PFSK-1 (cell line): ENCODE measurements at regions not wholly inside any gene's neighbourhood (a gene's known extent, or its start where the extent isn't known, plus 50 kb on each side); places are given as distances from the start of the nearest gene placed in this dataset.

Experiments
- FOXP2 ChIP-seq: optimal IDR thresholded peaks from 2 replicates; pipeline ENCODE3; 2011; ENCODE audit warnings: borderline replicate concordance, control low read depth, inconsistent platforms; ENCODE audit not compliant: insufficient read depth; ENCODE audit errors: extremely low read length, extremely low read depth
- POLR2AphosphoS5 ChIP-seq: IDR thresholded peaks from 2 replicates; pipeline ENCODE4 v1.6.1; 2012; ENCODE audit warnings: low read depth, mild to moderate bottlenecking, control low read depth, low read length, moderate library complexity
- SIN3A ChIP-seq: IDR thresholded peaks from 2 replicates; pipeline ENCODE4 v1.6.1; 2012; ENCODE audit warnings: mild to moderate bottlenecking, low read length, moderate library complexity, borderline replicate concordance; ENCODE audit not compliant: insufficient read depth
- TAF1 ChIP-seq: IDR thresholded peaks from 2 replicates; pipeline ENCODE4 v1.6.1; 2012; ENCODE audit warnings: low read length, control low read depth, borderline replicate concordance; ENCODE audit not compliant: insufficient read depth
- TF ChIP-seq, protein P1 (sequence below), 2 experiments: IDR thresholded peaks; 2 replicates each; pipeline versions ENCODE4 v1.6.1 to v1.8.0; 2011 to 2012; ENCODE audit warnings: low read depth in 2 of 2, low read length in 2 of 2, control low read depth in 1 of 2, inconsistent platforms in 1 of 2, mild to moderate bottlenecking in 1 of 2, moderate library complexity in 1 of 2; ENCODE audit not compliant: insufficient read depth in 1 of 2

DNA sequence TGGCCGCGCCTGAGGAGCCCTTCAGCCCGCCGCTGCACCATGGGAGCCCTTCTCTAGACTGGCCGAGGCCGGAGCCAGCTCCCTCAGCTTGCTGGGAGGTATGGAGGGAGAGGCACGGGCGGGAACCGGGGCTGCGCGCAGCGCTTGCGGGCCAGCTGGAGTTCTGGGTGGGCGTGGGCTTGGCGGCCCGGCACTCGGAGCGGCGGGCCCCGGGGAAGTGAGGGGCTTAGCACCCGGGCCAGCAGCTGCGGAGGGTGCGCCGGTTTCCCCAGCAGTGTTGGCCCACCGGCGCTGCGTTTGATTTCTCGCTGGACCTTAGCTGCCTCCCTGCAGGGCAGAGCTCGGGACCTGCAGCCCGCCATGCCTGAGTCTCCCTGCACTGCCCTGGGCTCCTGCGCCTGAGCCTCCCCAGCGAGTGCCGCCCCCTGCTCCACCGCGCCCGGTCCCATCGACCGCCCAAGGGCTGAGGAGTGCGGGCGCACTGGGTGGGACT lies 1890.0 kb upstream of the PCDH20 start:
- TF ChIP-seq FOXP2 (no peak), SIN3A (no peak)
- TF ChIP-seq, protein P1, sequence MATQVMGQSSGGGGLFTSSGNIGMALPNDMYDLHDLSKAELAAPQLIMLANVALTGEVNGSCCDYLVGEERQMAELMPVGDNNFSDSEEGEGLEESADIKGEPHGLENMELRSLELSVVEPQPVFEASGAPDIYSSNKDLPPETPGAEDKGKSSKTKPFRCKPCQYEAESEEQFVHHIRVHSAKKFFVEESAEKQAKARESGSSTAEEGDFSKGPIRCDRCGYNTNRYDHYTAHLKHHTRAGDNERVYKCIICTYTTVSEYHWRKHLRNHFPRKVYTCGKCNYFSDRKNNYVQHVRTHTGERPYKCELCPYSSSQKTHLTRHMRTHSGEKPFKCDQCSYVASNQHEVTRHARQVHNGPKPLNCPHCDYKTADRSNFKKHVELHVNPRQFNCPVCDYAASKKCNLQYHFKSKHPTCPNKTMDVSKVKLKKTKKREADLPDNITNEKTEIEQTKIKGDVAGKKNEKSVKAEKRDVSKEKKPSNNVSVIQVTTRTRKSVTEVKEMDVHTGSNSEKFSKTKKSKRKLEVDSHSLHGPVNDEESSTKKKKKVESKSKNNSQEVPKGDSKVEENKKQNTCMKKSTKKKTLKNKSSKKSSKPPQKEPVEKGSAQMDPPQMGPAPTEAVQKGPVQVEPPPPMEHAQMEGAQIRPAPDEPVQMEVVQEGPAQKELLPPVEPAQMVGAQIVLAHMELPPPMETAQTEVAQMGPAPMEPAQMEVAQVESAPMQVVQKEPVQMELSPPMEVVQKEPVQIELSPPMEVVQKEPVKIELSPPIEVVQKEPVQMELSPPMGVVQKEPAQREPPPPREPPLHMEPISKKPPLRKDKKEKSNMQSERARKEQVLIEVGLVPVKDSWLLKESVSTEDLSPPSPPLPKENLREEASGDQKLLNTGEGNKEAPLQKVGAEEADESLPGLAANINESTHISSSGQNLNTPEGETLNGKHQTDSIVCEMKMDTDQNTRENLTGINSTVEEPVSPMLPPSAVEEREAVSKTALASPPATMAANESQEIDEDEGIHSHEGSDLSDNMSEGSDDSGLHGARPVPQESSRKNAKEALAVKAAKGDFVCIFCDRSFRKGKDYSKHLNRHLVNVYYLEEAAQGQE (IDR thresholded peaks at IDR 0.05; ENCODE audit: insufficient read depth in 1 of 2, low read depth in 2 of 2, low read length in 2 of 2): no peak

DNA sequence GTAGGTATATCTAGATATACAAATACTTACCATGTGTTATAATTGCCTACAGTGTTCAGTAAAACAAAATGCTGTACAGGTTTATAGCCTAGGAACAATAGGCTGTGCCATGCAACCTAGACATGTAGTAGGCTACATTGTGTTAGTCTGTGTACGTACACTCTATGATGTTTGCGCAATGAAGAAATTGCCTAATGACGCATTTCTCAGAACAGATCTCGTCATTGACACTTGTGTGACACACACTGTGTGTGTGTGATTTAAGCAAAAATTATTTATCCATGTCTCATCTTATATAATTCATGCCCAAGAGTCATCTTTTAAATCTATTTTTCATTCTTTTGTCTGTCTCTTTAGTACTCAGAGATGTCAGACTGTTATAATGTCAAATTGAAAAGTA lies 1888.8 kb upstream of the PCDH20 start:
- TF ChIP-seq TAF1: no peak
- no peak for TF ChIP-seq POLR2AphosphoS5
- no peak for TF ChIP-seq SIN3A
- TF ChIP-seq, protein P1 (IDR thresholded peaks at IDR 0.05; ENCODE audit: insufficient read depth in 1 of 2, low read depth in 2 of 2, low read length in 2 of 2): no peak
- no peak for TF ChIP-seq FOXP2

DNA sequence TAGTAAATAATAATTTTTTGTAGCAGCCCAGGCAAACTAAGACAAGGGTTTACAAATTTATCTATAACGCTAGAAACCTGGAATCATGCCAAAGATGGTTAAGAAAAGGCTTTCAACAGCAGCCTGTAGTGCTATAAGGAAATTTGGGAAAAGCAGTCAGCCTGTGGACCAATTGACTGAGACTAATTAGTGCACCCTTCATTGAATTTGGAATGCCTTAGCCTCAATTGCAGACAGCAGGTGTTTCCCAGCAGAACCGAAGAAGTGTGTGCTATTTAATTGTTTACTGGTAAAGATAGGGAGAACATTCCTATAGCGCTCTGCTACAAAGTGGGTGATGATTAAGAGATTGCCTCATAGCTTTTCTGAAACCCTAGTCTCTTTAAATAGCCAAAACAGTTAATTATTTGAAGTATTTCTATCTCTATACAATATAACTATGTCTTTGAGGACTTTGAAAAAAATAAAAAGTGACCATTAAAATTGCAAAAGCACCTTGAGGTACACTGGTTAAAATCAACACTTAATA lies 1884.3 kb upstream of the PCDH20 start:
- TF ChIP-seq, protein P1 (IDR thresholded peaks at IDR 0.05; ENCODE audit: insufficient read depth in 1 of 2, low read depth in 2 of 2, low read length in 2 of 2): no peak
- TF ChIP-seq SIN3A (no peak), FOXP2 (no peak), POLR2AphosphoS5 (no peak)

DNA sequence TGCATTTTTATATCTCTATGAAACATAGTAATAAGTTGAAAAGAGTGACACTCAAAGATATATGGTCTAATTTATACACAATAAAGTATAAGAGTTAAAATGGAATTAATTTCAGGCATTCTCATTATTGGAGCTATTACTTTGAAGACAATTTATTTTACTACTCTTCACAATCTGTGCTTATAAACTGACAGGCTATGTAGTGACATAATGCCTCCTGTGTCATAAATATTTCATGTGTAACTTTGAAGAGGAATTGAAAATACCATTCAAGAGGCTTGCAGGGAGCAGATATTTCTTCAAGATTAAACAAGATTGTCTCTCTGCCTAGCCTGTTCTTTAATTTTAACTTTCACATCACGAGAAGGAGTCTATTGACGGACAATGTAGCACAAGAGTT lies 1881.5 kb upstream of the PCDH20 start:
- TF ChIP-seq FOXP2 (no peak), TAF1 (no peak), POLR2AphosphoS5 (no peak), SIN3A (no peak)
- TF ChIP-seq, protein P1 (IDR thresholded peaks at IDR 0.05; ENCODE audit: insufficient read depth in 1 of 2, low read depth in 2 of 2, low read length in 2 of 2): no peak

DNA sequence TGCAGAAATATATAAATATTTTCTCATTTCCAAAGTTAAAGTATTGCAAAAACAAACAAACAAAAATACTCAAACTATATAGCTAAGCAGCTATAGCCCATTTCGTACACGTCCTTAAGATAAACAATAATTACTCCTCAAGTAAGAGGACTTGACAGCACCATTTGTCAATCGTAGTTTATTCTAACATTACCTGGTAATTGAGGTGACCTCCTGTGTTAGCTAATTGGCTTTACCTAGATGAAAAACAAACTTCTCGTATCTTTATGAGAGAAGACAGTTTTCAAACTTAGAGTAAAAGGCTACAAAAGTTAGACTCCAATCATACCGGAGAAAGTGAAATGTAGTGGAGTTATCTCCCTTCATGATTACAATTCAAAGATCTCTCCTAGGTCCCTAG lies 1876.1 kb upstream of the PCDH20 start:
- no peak for TF ChIP-seq FOXP2
- TF ChIP-seq SIN3A: no peak
- TF ChIP-seq POLR2AphosphoS5: no peak
- TF ChIP-seq, protein P1 (IDR thresholded peaks at IDR 0.05; ENCODE audit: insufficient read depth in 1 of 2, low read depth in 2 of 2, low read length in 2 of 2): no peak
- TF ChIP-seq TAF1: no peak
